GM21526 (cell line): ENCODE measurements at regions not wholly inside any gene's neighbourhood (a gene's known extent, or its start where the extent isn't known, plus 50 kb on each side); places are given as distances from the start of the nearest gene placed in this dataset.
"Not testable (repeated sequence)": the region's sequence is repeated elsewhere in the genome, so short reads cannot be mapped to it uniquely, and the experiment has no call there.

ENCODE experiments used
- ATAC-seq: cut with Tn5 transposase; IDR thresholded peaks from one replicate; pipeline ENCODE4 v1.9.1; 2021; ENCODE audit warnings: moderate library complexity; ENCODE audit not compliant: unreplicated experiment, low FRiP score

DNA sequence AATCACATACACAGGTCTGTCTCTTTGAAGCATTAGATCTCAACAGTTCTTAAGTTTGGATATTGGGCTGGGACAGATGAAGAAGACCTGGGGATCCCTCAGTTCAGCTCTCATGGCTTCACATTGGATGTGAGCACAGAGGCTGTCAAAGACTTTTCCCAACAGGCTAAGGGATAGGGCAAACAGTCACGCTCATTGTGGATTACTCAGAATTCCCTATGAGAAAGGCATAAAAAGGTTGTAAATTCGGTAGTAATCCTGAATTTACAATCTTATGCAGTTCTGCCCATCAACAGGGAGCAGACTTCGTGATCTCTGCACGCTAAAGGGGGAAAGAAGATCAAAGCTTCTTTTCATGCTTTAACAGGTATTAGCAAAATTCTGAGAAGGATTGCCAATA lies 448.4 kb downstream of the DAD1 start:
- no peak for ATAC-seq

DNA sequence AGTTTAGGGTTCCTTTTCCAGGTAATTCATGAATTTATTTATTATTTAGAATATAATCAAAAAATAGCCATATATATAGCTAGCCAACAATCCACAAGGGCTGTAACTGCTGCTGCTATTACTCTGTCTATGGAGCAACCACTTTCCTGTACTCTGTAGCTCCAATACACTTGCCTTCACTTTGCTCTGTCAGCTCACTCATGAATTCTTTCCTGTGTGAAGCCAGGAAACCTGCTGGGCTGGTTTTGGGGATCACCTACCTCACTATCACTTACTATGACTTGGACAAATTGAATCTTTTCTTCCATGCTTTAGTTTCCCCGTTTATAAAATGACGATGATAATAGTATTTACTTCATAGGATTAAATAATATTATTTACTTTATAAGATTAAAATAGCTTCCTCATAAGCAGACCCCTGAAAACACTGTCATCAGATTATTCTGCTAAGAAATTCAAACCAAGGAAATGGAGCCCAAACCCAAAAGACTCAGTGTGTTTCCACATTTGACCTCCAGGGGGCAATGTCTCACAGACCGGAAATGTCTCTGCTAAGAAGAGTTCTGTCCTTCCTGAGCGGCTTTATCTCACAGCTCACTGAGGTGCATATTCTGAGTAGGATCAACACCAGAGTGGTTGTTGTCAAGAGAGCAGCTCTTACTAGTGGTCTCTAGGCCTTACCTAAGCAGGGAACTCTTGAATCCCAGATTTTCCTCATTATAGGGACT lies 457.1 kb downstream of the DAD1 start:
- no peak for ATAC-seq

DNA sequence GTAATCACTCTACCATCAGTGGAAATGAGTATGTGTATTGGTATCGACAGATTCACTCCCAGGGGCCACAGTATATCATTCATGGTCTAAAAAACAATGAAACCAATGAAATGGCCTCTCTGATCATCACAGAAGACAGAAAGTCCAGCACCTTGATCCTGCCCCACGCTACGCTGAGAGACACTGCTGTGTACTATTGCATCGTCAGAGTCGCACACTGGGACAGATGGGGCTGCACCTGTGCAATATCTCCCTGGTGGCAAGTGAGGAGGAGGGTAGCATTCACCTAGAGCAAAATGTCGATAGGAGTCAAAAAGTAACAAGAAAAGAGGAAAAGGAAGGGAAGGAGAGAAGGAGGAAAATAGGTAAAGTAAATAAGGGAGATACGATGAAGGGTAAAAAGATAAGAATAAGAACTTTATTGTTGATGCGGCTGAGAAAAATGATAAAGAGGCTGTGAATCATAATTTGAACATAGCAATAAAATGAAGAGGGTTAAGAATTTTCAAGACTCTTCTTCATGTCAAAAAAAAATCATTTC lies 450.5 kb upstream of the OR4E1 start:
- no peak for ATAC-seq

DNA sequence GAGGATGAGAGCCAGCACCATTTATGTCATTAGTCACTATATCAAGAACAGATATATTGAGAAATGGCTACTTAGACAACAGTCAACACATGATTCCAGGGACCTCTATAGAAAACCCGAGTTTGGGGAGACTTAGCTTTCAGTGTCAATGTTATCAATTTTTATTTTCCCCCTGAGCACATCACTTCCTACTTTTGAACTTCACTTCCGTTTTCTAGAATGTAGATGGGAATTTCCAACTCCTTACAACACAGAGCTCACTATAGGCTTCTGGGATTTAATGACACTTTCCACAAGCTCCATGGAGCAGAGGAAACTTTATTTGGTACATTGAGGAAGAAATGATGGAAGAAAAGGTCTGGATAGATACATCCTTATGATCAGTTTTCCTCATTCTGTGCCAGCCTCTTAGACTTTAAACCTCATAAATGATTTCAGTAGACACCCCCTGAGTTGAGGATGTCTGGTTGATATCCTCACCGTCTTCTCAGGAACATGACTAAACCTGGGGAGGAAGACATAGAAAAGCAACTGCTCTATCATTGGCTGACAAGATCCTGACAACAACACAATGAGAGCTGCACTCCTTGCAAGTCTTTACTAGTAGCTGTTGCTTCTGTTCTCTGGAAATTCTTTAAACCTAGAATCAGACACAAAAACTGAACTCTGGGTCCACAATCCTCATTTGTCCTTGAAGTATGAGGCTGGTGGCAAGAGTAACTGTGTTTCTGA lies 449.4 kb upstream of the OR4E1 start:
- no peak for ATAC-seq

DNA sequence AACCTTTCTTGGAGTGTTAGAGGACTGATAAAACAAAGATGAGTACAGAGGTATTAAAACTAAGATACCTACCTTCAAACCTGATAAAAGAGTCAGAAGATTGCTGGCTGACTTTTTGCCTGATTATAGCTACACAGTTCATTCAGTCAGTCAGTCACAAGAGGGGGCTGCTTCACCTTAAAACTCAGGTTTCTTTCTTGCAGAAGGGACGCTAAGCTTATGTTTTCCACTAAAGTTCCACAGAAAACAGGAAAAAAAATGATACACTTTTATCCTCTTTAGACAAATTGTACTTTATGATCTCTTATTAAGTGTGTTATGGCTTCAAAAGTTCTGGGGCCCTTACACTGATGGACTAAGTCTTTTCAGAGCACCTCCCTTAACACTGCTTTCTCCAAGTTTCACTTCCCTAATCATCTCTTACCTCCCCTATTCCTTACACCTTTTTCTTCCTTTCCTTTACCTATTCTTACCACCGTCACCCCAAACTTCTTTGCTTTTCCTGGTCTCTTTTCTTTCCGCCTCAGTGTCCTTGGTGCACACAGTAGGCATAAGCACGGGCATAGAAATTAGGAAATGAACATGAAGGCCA lies 448.7 kb upstream of the OR4E1 start:
- no peak for ATAC-seq

DNA sequence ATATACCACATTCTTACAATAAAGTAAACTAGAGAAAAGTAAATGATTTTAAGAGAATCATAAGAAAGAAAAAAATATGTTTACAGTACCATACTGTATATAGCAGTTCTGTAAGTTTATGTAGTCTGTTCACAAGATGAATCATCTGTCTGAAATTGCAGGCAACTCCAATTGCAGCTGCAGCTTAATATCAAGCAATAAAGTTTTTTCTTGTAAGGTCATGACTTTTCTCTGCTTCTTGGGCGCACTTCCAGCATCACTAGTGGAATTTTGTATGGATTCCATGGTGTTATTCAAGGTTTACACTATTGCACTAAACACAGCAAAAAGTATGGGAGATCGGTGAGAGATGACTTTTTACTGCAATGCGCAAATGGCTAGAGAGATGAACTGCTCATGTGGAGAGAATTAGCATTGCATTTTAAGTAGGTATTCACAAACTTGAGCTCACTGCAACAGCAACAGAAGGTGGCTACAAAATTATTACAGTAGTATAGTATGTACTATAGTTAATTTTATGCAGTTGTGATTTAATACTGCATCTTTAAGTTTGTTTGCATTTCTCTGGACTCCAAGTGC lies 445.4 kb upstream of the OR4E1 start:
- ATAC-seq, result no peak

DNA sequence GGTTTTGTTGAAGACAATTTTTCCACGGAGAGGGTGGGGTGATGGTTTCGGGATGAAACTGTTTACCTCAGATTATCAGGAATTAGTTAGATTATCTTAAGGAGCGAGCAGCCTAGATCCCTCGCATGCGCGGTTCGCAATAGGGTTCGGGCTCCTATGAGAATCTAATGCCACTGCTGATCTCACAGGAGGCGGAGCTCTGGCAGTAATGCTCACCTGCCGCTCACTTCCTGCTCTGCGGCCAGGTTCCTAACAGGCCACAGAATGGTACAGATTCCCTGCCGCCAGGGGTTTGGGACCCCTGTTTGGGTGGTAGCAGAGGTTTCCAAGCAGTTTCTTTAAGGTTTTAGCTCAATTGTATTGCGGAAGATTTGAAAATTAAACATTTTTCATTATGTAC lies 439.8 kb upstream of the OR4E1 start:
- no peak for ATAC-seq

DNA sequence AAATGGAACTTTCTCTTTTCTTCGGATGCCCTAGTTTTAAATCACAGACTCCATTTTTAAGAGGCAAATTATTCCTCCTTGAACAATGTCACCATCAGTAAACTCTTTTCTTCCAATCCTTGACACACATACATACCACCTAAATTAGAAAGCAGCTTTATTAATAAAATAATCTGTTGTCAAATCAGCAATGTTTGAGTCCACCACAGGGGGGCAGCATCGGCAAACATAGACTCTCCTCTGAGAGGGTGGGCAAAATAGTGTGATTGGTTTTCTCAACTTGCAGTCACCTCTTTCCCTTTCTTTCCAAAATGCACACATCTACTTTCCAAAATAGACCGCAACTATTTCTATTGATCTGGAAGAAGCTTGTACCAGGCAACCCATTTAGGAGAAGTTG lies 438.4 kb upstream of the OR4E1 start:
- ATAC-seq, result no peak

DNA sequence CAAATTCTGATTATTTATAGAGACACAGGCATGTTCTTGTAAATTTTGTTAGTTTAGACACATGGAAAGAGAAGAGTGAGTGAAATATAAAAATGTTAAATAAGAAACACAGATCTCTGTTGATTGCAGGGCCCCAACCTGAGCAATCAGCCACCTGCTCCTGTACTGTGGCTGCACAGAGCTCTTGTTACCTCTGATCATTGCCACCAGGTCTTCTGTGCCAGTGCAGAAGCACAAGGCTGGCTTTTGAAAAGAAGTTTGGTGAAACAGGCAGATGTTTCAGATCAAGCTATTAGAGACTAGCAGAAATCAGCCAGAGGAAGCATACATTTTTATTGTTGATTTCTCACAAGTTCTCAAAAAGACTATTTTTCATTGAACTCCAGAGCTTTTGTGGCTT lies 434.1 kb upstream of the OR4E1 start:
- ATAC-seq, result no peak

DNA sequence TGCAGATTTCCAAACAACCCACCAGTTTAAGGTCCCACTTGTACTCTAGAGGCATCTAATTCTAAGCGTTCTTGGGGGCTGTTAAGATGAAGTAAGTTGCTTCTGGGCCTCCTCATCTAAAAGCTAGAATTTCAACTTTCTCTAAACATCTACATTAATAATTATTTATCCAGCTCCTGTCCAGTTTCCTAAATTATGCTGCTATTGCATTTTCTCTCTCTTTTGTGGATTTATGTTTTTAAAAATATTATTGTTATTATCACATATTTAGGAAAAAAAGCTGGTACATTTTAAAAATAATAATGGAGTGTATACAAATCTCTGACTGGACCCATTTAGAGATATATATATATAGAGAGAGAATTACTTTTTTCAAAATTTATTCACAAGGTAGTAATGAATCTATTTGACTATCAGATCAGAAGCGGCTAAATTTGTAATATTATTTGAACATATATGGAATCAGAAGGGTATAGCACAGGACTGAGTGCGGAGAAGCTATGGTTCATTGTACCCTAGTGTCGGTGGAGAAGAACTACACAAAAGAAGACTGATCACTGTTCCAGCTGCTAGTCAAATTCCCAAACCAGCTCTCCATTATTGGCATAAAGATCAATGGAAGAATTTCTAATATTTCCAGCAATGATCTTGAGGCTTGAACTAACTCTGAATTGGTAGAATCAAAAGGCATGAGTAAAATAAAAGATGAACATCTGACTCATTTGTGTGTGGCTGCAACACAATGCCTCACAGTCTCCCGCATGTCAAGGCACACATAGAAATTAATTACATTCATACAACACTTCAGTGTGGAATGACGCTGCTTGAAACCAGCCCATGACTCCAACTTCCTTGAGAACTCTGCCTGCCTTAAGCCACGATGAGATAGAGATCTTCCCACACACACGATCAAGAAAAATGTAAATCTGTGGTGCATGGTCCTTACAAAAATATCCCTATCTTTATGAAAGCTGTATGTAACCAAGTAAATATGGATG lies 433.4 kb upstream of the OR4E1 start:
- ATAC-seq, result no peak

DNA sequence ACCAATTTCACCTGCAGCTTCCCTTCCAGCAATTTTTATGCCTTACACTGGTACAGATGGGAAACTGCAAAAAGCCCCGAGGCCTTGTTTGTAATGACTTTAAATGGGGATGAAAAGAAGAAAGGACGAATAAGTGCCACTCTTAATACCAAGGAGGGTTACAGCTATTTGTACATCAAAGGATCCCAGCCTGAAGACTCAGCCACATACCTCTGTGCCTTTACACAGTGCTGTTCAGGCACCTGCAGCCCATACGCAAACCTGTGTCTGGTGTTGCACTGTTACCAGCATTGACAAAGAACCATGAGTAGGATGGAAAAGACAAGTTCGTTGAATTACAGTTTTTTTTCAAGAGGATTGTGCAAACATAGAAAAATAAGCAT lies 432.0 kb upstream of the OR4E1 start:
- no peak for ATAC-seq

DNA sequence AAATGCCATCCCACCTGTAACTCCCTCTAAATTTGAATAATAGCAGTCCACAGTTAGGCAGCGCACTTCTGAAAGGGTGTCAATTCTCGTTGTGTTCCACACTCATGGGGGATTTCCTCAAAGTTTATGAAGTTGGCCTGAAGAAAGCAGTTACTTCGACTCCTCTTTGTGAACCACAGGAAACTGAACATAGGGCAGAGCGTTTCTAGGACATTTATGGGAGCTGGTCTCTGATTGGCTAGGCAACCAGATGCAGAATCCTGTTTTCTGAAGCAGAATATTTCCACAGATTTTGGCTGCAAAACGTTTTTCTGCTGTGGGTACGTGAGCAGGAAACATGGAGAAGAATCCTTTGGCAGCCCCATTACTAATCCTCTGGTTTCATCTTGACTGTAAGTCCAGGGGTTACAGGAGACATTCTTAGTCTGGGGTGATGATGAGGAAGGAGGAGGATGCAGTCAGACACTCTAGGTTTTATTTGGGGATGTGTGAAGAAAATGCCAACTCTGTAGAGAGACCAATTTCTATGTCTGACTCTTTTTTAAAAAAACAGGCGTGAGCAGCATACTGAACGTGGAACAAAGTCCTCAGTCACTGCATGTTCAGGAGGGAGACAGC lies 431.5 kb upstream of the OR4E1 start:
- no peak for ATAC-seq

DNA sequence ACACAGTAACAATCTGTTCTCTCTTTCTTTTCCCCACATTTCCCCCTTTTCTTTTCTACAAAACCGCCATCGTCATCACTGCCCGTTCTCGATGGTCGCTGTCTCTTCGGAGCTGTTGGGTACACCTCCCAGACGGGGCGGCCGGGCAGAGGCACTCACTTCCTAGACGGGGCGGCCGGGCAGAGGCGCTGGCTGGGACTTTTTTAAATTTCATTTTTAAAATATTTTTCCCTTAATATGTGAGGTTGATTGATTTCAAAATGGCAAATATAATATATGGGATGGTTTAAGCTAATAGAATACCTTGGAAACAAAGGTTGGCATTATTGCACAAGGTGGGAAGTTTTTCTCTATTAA lies 427.1 kb upstream of the OR4E1 start:
- not testable (repeated sequence) for ATAC-seq

DNA sequence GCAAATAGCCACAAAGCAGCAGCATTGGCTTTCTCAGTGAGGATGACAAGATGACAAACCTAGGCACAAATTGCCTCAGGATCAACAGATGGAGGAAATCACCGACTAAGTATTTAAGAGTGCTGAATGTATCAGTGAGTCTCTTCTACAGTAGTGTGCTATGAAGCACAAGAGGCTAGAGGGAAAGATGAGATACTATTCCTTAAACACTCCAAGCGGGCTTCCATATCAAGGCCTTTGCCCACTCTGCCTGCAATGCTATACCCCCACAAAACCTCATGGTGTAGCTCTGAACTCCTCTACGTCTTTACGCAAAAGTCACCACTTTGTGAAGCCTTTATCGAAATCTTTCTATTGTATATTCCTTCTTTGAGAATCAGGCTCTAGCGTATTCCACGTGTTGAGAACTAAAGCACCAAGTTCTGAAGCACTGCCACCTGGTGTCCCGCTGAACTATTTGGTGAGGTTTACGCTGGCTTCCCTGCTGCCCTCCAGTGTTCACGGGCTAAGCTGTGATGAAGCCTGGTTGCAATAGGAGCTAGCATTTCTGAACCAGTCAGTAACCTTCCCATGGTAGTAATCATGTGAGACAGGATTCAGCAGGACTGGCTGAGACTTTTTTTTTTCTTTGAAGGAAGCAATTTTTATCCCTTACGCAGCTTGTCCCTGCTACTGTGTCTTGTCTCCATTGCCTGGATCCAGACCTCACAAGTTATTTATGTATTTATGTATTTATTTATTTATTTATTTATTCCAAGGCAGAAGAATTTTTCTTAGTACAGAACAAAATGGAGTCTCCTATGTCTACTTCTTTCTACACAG lies 426.5 kb upstream of the OR4E1 start:
- peak; percentile 79 for ATAC-seq

DNA sequence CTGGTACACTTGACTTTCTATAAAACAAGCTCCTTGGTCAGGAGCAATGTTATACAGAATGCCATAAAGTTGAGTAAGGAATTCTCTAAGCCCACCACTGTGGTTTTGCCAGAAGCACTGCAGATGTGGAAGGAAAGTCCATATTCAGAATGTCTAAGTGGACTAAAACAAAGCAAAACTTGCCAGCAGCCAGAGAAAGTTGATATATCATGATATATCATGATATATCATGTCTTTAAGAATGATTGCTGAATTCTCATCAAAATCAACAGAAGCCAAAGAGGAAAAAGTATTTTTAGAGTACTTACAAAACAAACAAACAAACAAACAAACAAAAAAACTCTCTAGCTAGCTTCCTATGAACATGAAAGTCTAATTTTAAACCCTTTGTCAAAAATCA lies 424.8 kb upstream of the OR4E1 start:
- no peak for ATAC-seq

DNA sequence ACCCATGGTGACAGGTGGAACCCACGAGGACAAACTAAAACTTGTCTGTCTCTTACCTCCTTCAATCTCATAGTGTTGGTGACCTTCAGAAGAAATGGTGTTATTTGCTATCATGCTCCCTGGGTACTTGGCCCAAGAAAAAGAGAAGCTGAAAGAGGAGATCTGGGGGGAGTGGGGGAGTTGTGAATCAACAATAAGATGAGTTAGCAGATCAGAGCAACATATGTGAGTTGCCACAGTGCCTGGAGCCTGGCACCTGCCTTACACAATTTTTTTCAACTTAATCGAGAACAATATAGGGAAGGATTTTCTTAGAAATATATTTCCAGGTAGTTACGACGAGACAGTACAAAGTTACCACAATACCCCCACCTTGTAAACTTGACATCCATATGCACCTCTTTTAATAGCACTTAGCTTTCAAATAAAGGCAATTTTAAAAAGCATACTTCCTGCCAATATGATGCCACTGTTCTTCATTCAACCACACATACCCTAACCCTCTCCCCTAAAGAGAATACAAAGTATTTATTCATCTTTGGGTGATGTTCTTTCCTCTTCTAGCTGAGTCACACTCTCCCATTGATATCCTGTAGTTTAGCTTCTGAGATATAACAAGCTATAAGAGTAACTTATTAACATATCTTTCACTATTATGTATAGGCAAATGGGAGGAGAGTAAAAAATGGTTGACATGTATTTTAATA lies 424.1 kb upstream of the OR4E1 start:
- no peak for ATAC-seq

DNA sequence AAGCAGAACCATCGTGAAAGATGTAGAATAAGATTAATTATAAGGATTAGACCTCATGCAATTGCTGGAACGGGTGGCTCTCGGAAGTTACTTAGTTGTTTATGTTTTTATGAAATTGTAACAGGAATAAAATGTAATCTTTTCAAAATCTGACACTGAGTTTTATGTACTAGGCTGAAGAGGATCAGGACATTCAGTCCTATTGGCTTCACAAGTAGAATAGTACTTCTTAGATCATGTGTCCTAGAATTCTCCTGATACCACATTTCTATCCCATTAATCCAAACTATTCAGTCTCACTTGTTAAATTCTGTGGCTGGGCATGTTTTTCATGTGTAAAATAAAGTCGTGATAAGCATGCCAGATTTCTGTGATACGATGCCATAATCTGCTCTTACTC lies 423.5 kb upstream of the OR4E1 start:
- ATAC-seq, result no peak

DNA sequence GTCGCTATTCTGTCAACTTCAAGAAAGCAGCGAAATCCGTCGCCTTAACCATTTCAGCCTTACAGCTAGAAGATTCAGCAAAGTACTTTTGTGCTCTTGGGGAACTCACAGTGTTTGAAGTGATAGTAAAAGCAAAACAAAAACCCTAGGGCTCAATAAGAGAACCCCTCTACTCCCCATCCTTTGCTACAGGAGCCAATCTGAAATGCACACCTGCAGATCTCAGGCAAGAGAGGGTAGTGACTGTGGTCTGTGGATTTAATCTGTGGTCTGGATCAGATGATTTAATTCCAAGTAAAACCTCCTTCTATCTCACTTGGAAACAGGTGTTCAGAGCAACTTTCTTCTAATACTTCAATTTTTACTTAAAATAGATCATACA lies 422.9 kb upstream of the OR4E1 start:
- ATAC-seq, result no peak
